HepG2 (cell line): ENCODE measurements at regions not wholly inside any gene's neighbourhood (a gene's known extent, or its start where the extent isn't known, plus 50 kb on each side); places are given as distances from the start of the nearest gene placed in this dataset.

Experiments
- ATAC-seq: fragments of 200-7000 bp; cut with Tn5 transposase; 3 replicates; pipeline ENCODE4 v1.9.1; 2020; ENCODE audit warnings: mild to moderate bottlenecking, moderate library complexity
- BruUV-seq: library from RNA; stranded (reverse); fragments of 400-500 nt; replicated peaks from 2 replicates; lab custom pipeline; 2021; lab: Mats Ljungman, UMichigan
- CTCF ChIA-PET: fragments of 300-600 bp; formaldehyde crosslinking; extraction: SDS; loops from one replicate; lab custom pipeline; 2021; ENCODE audit warnings: low total read pairs, inconsistent platforms, low intra/inter-chr PET ratio; lab: Yijun Ruan, JAX
- POLR2A ChIA-PET: fragments of 350-600 bp; sonication (Branson Sonifier 250); formaldehyde crosslinking; loops from one replicate; lab custom pipeline; 2020; ENCODE audit warnings: antibody characterized with exemption, inconsistent platforms; lab: Yijun Ruan, JAX
- DNase-seq: peaks from one replicate; pipeline ENCODE4 v3.0.0-alpha.2; 2015; ENCODE audit warnings: low spot score
- FAIRE-seq: peaks from 3 replicates; lab custom pipeline; 2011; peaks lifted over from hg19 to GRCh38; lab: Jason Lieb, UNC
- H2AFZ ChIP-seq: one replicate; pipeline ENCODE4 v1.6.1; 2011; ENCODE audit warnings: low read length, inconsistent platforms
- H3K27ac ChIP-seq: fragments of 300-600 bp; 3 replicates; pipeline ENCODE4 v1.8.0; 2011; ENCODE audit warnings: mixed run types, mild to moderate bottlenecking, mixed read lengths, low read length, inconsistent platforms; ENCODE audit not compliant: insufficient read depth; ENCODE audit errors: extremely low read length
- H3K27me3 ChIP-seq, 2 experiments: fragments of 200-600 bp in 1 of 2; 2 replicates in 1 of 2; 3 replicates in 1 of 2; pipeline versions ENCODE4 v1.6.0 to v1.8.0; 2011; ENCODE audit warnings: low read length in 2 of 2, mild to moderate bottlenecking in 2 of 2, moderate library complexity in 2 of 2, inconsistent platforms in 1 of 2; ENCODE audit not compliant: insufficient read depth in 2 of 2, control insufficient read depth in 1 of 2
- H3K36me3 ChIP-seq, 2 experiments: fragments of 200-600 bp in 1 of 2; replicated peaks in 1 of 2; 2 replicates in 1 of 2; 3 replicates in 1 of 2; pipeline versions ENCODE4 v1.5.1 to v1.8.0; 2011; ENCODE audit warnings: low read length in 2 of 2, inconsistent platforms in 1 of 2; ENCODE audit not compliant: insufficient read depth in 2 of 2, control insufficient read depth in 1 of 2
- H3K4me1 ChIP-seq: 2 replicates; pipeline ENCODE4 v1.5.1; 2012; ENCODE audit warnings: low read length, inconsistent platforms; ENCODE audit not compliant: insufficient read depth
- H3K4me2 ChIP-seq: 2 replicates; pipeline ENCODE4 v1.6.0; 2011; ENCODE audit warnings: low read depth, low read length, inconsistent platforms
- H3K4me3 ChIP-seq, 3 experiments: fragments of 200-600 bp in 1 of 3; sonication (generic), shearing (Covaris generic) in 1 of 3; replicated peaks in 1 of 3; 2 replicates each; pipeline ENCODE4 v1.5.1; 2011 to 2016; ENCODE audit warnings: low read length in 3 of 3, inconsistent platforms in 2 of 3, low read depth in 2 of 3, mild to moderate bottlenecking in 2 of 3, control low read depth in 1 of 3, mixed read lengths in 1 of 3; ENCODE audit not compliant: insufficient read depth in 1 of 3
- H3K79me2 ChIP-seq: one replicate; pipeline ENCODE4 v1.6.1; 2011; ENCODE audit warnings: low read length, inconsistent platforms; ENCODE audit not compliant: insufficient read depth
- H3K9ac ChIP-seq: 2 replicates; pipeline ENCODE4 v1.6.0; 2011; ENCODE audit warnings: mild to moderate bottlenecking, low read depth, low read length, inconsistent platforms; ENCODE audit not compliant: insufficient read depth
- H3K9me3 ChIP-seq: 2 replicates; pipeline ENCODE4 v1.5.1; 2012; ENCODE audit warnings: mild to moderate bottlenecking, low read length
- H4K20me1 ChIP-seq: 2 replicates; pipeline ENCODE4 v1.6.0; 2011; ENCODE audit warnings: inconsistent platforms, mild to moderate bottlenecking, low read length, moderate library complexity; ENCODE audit not compliant: insufficient read depth
- GRHL1 ChIP-seq: sonication (generic); formaldehyde crosslinking; conservative IDR thresholded peaks from 2 replicates; pipeline ENCODE4 v1.8.0; 2022; ENCODE audit warnings: missing genetic modification reagents
- MNT ChIP-seq: fragments of 450-650 bp; IDR thresholded peaks from 2 replicates; pipeline ENCODE4 v1.6.1; 2016
- NFKBIZ ChIP-seq: IDR thresholded peaks from 2 replicates; pipeline ENCODE4 v1.6.1; 2018; ENCODE audit warnings: missing genetic modification reagents, missing compliant biosample characterization
- NFYC ChIP-seq: IDR thresholded peaks from 2 replicates; pipeline ENCODE4 v1.6.1; 2016; ENCODE audit warnings: missing genetic modification reagents, missing compliant biosample characterization
- NPAS2 ChIP-seq: sonication (generic); formaldehyde crosslinking; IDR thresholded peaks from 2 replicates; pipeline ENCODE4 v1.8.0; 2022; ENCODE audit warnings: mild to moderate bottlenecking, missing genetic modification reagents, borderline replicate concordance
- SUZ12 ChIP-seq: fragments of 150-350 bp; IDR thresholded peaks from 2 replicates; pipeline ENCODE4 v1.6.1; 2014; ENCODE audit warnings: low read depth, low read length
- TBP ChIP-seq: sonication (generic); formaldehyde crosslinking; IDR thresholded peaks from 2 replicates; pipeline ENCODE4 v1.5.0; 2020; ENCODE audit warnings: missing genetic modification reagents
- ZC3H13 ChIP-seq: sonication (generic); formaldehyde crosslinking; IDR thresholded peaks from 2 replicates; pipeline ENCODE4 v1.8.1; 2023; ENCODE audit warnings: mild to moderate bottlenecking, missing genetic modification reagents, moderate library complexity
- ZMYM3 ChIP-seq: sonication (generic); formaldehyde crosslinking; IDR thresholded peaks from 2 replicates; pipeline ENCODE4 v1.5.1; 2020; ENCODE audit warnings: mild to moderate bottlenecking, missing genetic modification reagents
- ZNF414 ChIP-seq: sonication (generic); formaldehyde crosslinking; IDR thresholded peaks from 2 replicates; pipeline ENCODE4 v1.5.0; 2020; ENCODE audit warnings: missing genetic modification reagents
- ZNF616 ChIP-seq: sonication (generic); formaldehyde crosslinking; IDR thresholded peaks from 2 replicates; pipeline ENCODE4 v1.5.0; 2020; ENCODE audit warnings: low read depth, mild to moderate bottlenecking, missing genetic modification reagents
- ZNF703 ChIP-seq: sonication (generic); formaldehyde crosslinking; IDR thresholded peaks from 2 replicates; pipeline ENCODE4 v1.5.1; 2020; ENCODE audit warnings: missing genetic modification reagents, mild to moderate bottlenecking, moderate library complexity, borderline replicate concordance
- ZNF746 ChIP-seq: sonication (generic); formaldehyde crosslinking; IDR thresholded peaks from 2 replicates; pipeline ENCODE4 v1.8.0; 2022; ENCODE audit warnings: mild to moderate bottlenecking, missing genetic modification reagents
- ZNF879 ChIP-seq: sonication (generic); formaldehyde crosslinking; IDR thresholded peaks from 2 replicates; pipeline ENCODE4 v1.8.1; 2023; ENCODE audit warnings: missing genetic modification reagents
- ZSCAN21 ChIP-seq: sonication (generic); formaldehyde crosslinking; IDR thresholded peaks from 2 replicates; pipeline ENCODE4 v1.8.0; 2022; ENCODE audit warnings: mild to moderate bottlenecking, missing genetic modification reagents, moderate library complexity, borderline replicate concordance
- WGBS: methylation state at CpG from one replicate; pipeline ENCODE4 v1.1.6; 2017; ENCODE audit warnings: low lambda C conversion rate; 5-methylcytosine and 5-hydroxymethylcytosine counted together
- in situ Hi-C: cut with HindIII; loops from 2 replicates; pipeline ENCODE4 v1.10.0; 2017; ENCODE audit warnings: low pct_unique_long_range_greater_than_20kb; ENCODE audit not compliant: extremely low pct_ligation_motif_present
- intact Hi-C: fragments of 100-400 bp; cut with micrococcal nuclease; formaldehyde crosslinking; loops from one replicate; pipeline ENCODE4 v1.10.0; 2022; ENCODE audit not compliant: unreplicated experiment
- TF ChIP-seq, protein P1 (sequence below): sonication (generic); formaldehyde crosslinking; IDR thresholded peaks from 2 replicates; pipeline ENCODE4 v1.9.0; 2021; ENCODE audit warnings: missing genetic modification reagents, mild to moderate bottlenecking, borderline replicate concordance
- TF ChIP-seq, protein P2 (sequence below): sonication (generic); formaldehyde crosslinking; conservative IDR thresholded peaks from 2 replicates; pipeline ENCODE4 v1.4.0; 2020; ENCODE audit warnings: missing genetic modification reagents

DNA sequence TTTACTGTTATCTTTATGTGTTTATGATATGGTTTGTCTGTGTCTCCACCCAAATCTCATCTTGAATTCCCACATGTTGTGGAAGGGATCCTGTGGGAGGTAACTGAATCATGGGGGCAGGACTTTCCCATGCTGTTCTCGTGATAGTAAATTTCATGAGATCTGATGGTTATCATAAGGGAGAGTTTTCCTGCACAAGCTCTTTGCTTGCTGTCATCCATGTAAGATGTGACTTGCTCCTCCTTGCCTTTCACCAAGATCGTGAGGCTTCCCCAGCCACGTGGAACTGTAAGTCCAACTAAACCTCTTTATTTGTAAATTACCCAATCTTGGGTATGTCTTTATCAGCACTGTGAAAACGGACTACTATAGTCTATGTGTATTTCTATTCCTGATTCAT is 539.0 kb downstream of the ARL4A start:
- Histone ChIP-seq H3K79me2 (no peaks in the 10 kb centered on the region), H3K4me1 (no peaks in the 10 kb centered on the region), H4K20me1 (no peaks in the 10 kb centered on the region), H3K27me3 (no peaks in the 10 kb centered on the region), H3K9me3 (no peaks in the 10 kb centered on the region), H3K9ac (no peak overlapping the region), H3K27ac (no peak overlapping the region), H3K4me3 (no peak overlapping the region), H2AFZ (no peak overlapping the region), H3K36me3 (no peaks in the 10 kb centered on the region), H3K4me2 (no peak overlapping the region)
- DNase-seq (no peak), ATAC-seq (no peak), FAIRE-seq (no peak)
- no peak for TF ChIP-seq GRHL1 (CRISPR knock-in tag)
- no peak for TF ChIP-seq SUZ12
- no peak for TF ChIP-seq TBP (CRISPR knock-in tag)
- TF ChIP-seq ZNF616 (CRISPR knock-in tag), result no peak
- TF ChIP-seq ZNF746, result no peak
- no peak for TF ChIP-seq MNT
- TF ChIP-seq ZSCAN21 (CRISPR knock-in tag), result no peak
- no peak for TF ChIP-seq NFYC (CRISPR knock-in tag)
- no peak for TF ChIP-seq ZNF414 (CRISPR knock-in tag)
- TF ChIP-seq NFKBIZ (CRISPR knock-in tag), result no peak
- no peak for TF ChIP-seq NPAS2 (CRISPR knock-in tag)
- no peak for TF ChIP-seq ZNF703 (CRISPR knock-in tag)
- no peak for TF ChIP-seq ZNF879
- TF ChIP-seq ZMYM3, result no peak
- TF ChIP-seq, protein P1, sequence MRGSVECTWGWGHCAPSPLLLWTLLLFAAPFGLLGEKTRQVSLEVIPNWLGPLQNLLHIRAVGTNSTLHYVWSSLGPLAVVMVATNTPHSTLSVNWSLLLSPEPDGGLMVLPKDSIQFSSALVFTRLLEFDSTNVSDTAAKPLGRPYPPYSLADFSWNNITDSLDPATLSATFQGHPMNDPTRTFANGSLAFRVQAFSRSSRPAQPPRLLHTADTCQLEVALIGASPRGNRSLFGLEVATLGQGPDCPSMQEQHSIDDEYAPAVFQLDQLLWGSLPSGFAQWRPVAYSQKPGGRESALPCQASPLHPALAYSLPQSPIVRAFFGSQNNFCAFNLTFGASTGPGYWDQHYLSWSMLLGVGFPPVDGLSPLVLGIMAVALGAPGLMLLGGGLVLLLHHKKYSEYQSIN (CRISPR knock-in tag), result no peak
- TF ChIP-seq, protein P2, sequence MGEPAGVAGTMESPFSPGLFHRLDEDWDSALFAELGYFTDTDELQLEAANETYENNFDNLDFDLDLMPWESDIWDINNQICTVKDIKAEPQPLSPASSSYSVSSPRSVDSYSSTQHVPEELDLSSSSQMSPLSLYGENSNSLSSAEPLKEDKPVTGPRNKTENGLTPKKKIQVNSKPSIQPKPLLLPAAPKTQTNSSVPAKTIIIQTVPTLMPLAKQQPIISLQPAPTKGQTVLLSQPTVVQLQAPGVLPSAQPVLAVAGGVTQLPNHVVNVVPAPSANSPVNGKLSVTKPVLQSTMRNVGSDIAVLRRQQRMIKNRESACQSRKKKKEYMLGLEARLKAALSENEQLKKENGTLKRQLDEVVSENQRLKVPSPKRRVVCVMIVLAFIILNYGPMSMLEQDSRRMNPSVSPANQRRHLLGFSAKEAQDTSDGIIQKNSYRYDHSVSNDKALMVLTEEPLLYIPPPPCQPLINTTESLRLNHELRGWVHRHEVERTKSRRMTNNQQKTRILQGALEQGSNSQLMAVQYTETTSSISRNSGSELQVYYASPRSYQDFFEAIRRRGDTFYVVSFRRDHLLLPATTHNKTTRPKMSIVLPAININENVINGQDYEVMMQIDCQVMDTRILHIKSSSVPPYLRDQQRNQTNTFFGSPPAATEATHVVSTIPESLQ (CRISPR knock-in tag), result no peak
- TF ChIP-seq ZC3H13 (CRISPR knock-in tag), result no peak
- ChIA-PET CTCF (no interaction called here), POLR2A (no interaction called here)
- in situ Hi-C loops, result no loop called here
- WGBS, result 11% methylated on average over 4 of the region's 4 CpGs
- intact Hi-C loops, result no loop called here
- BruUV-seq, result no TSS peak
